Stimulated activated memory B cell treated with anti-CD40 and anti-IgM and Interleukin-4, amounts not matched to agents 10 μg/mL and 1 μg/mL and 100 μg/mL, for 72 hours (primary cell): ENCODE measurements at regions not wholly inside any gene's neighbourhood (a gene's known extent, or its start where the extent isn't known, plus 50 kb on each side); places are given as distances from the start of the nearest gene placed in this dataset.

ENCODE experiments used
- ATAC-seq: fragments of 150-1000 bp; cut with Tn5 transposase; 2 replicates; pipeline ENCODE4 v1.10.0; 2021
- H3K27ac Mint-ChIP-seq: one replicate; pipeline ENCODE4 v1.8.0; 2022; ENCODE audit warnings: mild to moderate bottlenecking, mixed read lengths
- H3K27me3 Mint-ChIP-seq: one replicate; pipeline ENCODE4 v1.8.0; 2022; ENCODE audit warnings: mixed read lengths
- H3K36me3 Mint-ChIP-seq: one replicate; pipeline ENCODE4 v1.8.0; 2022; ENCODE audit warnings: mixed read lengths
- H3K4me1 Mint-ChIP-seq: one replicate; pipeline ENCODE4 v1.8.0; 2022; ENCODE audit warnings: mixed read lengths
- H3K4me3 Mint-ChIP-seq: one replicate; pipeline ENCODE4 v1.8.0; 2022; ENCODE audit warnings: mild to moderate bottlenecking, moderate library complexity, mixed read lengths
- H3K9me3 Mint-ChIP-seq: one replicate; pipeline ENCODE4 v1.8.0; 2022; ENCODE audit warnings: mixed read lengths

- peak; percentile 39 for ATAC-seq
- H3K4me3 Mint-ChIP-seq, result no peak overlapping the region
Observed at GRCh38 chrX:42585842-42586621, 191.9 kb downstream of the PPP1R2C start.

GRCh38 chrX:42577936-42578470 is 200.0 kb downstream of the PPP1R2C start:
- H3K4me1 Mint-ChIP-seq, result no peaks in the 10 kb centered on the region
- no peaks in the 10 kb centered on the region for H3K27me3 Mint-ChIP-seq
- no peaks in the 10 kb centered on the region for H3K9me3 Mint-ChIP-seq
- ATAC-seq, result no peak
- H3K27ac Mint-ChIP-seq, result no peak overlapping the region
- no peaks in the 10 kb centered on the region for H3K36me3 Mint-ChIP-seq
- no peak overlapping the region for H3K4me3 Mint-ChIP-seq

More at GRCh38 chrX:42585842-42586621, 191.9 kb downstream of the PPP1R2C start:
- no peaks in the 10 kb centered on the region for H3K36me3 Mint-ChIP-seq
- H3K27ac Mint-ChIP-seq, result peak overlapping the region; percentile 35
- H3K27me3 Mint-ChIP-seq, result no peaks in the 10 kb centered on the region
- H3K4me1 Mint-ChIP-seq, result peaks cover 13% of the 10 kb centered on the region
- peaks cover 2% of the 10 kb centered on the region for H3K9me3 Mint-ChIP-seq

- Mint-ChIP-seq H3K4me1 (peaks cover 7% of the 10 kb centered on the region), H3K27ac (no peak overlapping the region), H3K36me3 (no peaks in the 10 kb centered on the region), H3K9me3 (peaks cover 7% of the 10 kb centered on the region), H3K4me3 (no peak overlapping the region), H3K27me3 (no peaks in the 10 kb centered on the region)
- ATAC-seq, result no peak
Observed at GRCh38 chrX:42567268-42567667, 210.7 kb downstream of the PPP1R2C start.

DNA sequence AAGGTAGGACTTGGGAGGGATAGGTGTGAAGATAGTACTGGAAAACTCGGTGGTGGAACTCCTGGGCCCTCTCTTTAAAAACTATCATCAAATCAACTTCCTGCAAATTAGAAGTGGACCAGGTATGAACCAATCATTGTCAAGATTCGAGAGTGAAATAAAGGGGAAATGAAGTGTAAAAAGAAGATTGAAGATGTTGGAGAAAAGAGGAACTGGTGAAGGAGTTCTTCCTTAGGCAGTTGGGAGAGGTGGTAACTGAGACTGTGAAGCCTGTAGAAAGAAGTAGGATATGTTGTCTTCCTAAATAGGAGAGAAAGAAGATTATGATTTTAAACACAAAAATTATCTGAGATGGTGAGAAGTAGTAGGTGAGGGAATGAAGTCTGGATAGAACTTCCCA is 212.2 kb downstream of the PPP1R2C start:
- Mint-ChIP-seq H3K27me3 (no peaks in the 10 kb centered on the region), H3K9me3 (peaks cover 4% of the 10 kb centered on the region), H3K4me1 (peaks cover 7% of the 10 kb centered on the region), H3K27ac (no peak overlapping the region), H3K4me3 (no peak overlapping the region), H3K36me3 (no peaks in the 10 kb centered on the region)
- no peak for ATAC-seq

DNA sequence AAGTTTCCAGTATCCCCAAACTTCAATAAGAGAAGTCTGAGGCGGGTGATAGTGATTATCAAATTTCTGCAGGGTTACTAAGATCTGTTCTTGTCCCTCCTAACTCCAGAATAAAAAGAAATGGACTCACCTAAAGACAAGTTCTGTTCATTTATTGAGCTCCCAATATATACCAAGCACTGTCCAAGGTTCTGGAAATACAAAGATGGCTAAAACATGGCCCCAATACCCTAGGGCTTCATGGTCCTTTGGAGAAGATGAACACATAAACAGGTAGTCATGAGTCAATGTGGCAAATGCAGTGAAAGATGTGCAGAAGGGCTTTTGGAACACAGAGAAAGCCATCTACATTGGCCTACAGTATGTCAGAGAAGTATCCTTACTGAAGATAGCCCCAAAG is 231.2 kb downstream of the PPP1R2C start:
- Mint-ChIP-seq H3K36me3 (no peaks in the 10 kb centered on the region), H3K9me3 (no peaks in the 10 kb centered on the region), H3K4me3 (no peak overlapping the region), H3K27me3 (no peaks in the 10 kb centered on the region), H3K27ac (no peak overlapping the region), H3K4me1 (peaks cover 13% of the 10 kb centered on the region)
- ATAC-seq, result no peak

GRCh38 chrX:42544883-42545282 is 233.1 kb downstream of the PPP1R2C start:
- Mint-ChIP-seq H3K27me3 (no peaks in the 10 kb centered on the region), H3K27ac (no peak overlapping the region), H3K9me3 (no peaks in the 10 kb centered on the region), H3K4me1 (peaks cover 13% of the 10 kb centered on the region), H3K36me3 (no peaks in the 10 kb centered on the region), H3K4me3 (no peak overlapping the region)
- ATAC-seq, result no peak

DNA sequence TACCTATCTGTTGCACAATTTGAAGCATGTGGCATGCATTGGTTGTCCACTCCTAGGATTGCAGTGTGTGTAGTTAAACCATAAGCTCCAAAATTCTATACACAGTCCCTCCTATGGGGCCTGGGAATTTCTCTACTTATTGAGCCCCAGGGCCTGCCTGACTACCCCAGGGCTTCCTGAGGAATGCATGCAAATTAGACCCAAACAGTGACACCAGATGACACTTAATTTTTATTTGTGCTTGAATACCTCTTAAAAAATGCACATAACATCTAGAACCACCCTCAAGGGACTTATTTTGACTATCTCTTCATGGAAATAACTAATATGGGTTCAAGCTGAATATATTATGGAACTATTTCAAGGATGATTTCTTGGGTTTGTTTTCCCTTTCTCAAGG is 236.4 kb downstream of the PPP1R2C start:
- Mint-ChIP-seq H3K4me1 (peaks cover 15% of the 10 kb centered on the region), H3K27me3 (no peaks in the 10 kb centered on the region), H3K4me3 (no peak overlapping the region), H3K36me3 (no peaks in the 10 kb centered on the region), H3K27ac (no peak overlapping the region), H3K9me3 (no peaks in the 10 kb centered on the region)
- ATAC-seq, result no peak

DNA sequence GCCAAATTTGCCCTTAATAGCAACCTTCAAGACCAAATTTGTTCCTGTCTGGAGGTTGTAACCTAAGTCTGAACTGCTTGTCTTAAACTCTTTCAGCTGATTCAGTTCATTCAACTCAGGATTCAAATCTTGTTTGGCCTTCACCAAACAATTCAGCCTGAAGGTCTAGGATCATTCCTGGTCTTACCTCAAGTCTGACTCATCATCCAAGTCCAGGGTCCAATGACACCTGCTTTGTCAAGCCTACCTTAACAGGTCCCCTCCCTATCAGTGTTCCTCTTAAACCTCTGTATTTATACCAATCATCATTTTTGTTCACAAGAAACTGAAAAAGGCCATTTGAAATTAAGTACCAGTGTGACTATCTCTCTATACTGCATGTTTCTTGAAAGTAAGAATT is 237.8 kb downstream of the PPP1R2C start:
- Mint-ChIP-seq H3K27ac (no peak overlapping the region), H3K36me3 (no peaks in the 10 kb centered on the region), H3K4me1 (peaks cover 15% of the 10 kb centered on the region), H3K4me3 (no peak overlapping the region), H3K9me3 (no peaks in the 10 kb centered on the region), H3K27me3 (no peaks in the 10 kb centered on the region)
- no peak for ATAC-seq

GRCh38 chrX:42538405-42538804 is 239.6 kb downstream of the PPP1R2C start:
- Mint-ChIP-seq H3K27me3 (no peaks in the 10 kb centered on the region), H3K4me1 (peaks cover 9% of the 10 kb centered on the region), H3K4me3 (no peak overlapping the region), H3K9me3 (no peaks in the 10 kb centered on the region), H3K27ac (no peak overlapping the region), H3K36me3 (no peaks in the 10 kb centered on the region)
- no peak for ATAC-seq

DNA sequence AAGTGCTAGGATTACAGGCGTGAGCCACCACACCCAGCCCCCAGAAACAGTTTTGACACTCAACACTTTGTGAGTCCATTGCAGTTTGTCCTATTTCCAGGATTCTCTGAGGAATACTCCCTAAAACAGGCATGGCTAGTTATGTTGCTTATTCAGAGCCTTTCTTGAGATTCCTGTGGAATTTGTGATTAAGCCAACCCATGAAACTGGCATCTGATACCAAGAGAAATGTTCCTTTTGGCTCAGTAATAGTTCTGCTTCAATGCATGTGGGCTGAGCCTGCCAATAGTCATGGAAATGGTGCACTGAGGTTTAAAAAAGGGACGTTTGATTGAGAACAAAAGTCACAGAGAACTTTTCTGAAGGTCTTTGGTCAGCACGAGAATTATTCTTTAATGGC is 241.7 kb downstream of the PPP1R2C start:
- H3K36me3 Mint-ChIP-seq, result no peaks in the 10 kb centered on the region
- no peaks in the 10 kb centered on the region for H3K27me3 Mint-ChIP-seq
- ATAC-seq, result no peak
- peaks cover 9% of the 10 kb centered on the region for H3K4me1 Mint-ChIP-seq
- no peak overlapping the region for H3K4me3 Mint-ChIP-seq
- H3K9me3 Mint-ChIP-seq, result no peaks in the 10 kb centered on the region
- no peak overlapping the region for H3K27ac Mint-ChIP-seq

DNA sequence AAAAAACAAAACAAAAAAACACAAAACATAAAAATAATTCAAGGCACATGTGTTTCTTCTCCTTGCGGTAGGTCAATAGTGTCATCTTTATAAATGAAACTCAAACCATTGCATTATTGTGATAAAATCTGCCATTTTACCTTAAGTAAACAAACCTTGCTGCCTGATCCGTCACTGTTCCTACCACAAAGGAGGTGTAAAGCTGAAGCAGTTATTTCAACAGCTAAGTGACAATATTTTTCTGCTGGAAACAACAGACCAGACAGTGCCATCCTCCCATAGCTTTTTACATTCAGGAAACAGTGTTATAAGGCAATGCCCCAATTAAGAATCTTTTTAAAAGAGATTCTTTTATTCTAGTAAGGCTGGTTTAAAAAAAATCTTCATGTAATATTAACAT is 242.7 kb downstream of the PPP1R2C start:
- no peak overlapping the region for H3K27ac Mint-ChIP-seq
- H3K4me1 Mint-ChIP-seq, result peaks cover 9% of the 10 kb centered on the region
- no peaks in the 10 kb centered on the region for H3K36me3 Mint-ChIP-seq
- H3K27me3 Mint-ChIP-seq, result no peaks in the 10 kb centered on the region
- no peaks in the 10 kb centered on the region for H3K9me3 Mint-ChIP-seq
- ATAC-seq, result no peak
- no peak overlapping the region for H3K4me3 Mint-ChIP-seq

DNA sequence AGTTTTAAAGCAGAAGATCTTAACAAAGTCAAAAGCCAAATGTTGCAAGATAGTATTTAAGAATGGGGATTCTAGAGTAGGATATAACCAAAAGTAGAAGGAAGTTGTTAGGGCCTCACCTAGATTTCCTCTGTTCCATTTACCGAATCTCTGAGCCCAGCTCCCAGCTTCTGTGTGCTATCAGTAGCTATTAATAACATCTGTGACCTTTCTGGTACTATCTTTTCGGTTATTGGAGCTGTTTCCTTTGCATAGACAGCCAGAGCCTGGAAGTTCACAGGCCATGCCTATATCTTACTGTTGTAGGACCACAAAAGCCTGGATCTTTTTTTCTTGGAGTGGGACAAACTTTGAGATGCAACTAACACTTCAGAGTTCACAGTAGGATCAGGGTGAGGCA is 244.2 kb downstream of the PPP1R2C start:
- Mint-ChIP-seq H3K4me1 (peaks cover 8% of the 10 kb centered on the region), H3K27me3 (no peaks in the 10 kb centered on the region), H3K9me3 (peaks cover 3% of the 10 kb centered on the region), H3K4me3 (no peak overlapping the region), H3K27ac (no peak overlapping the region), H3K36me3 (no peaks in the 10 kb centered on the region)
- no peak for ATAC-seq

GRCh38 chrX:42531441-42531840 is 246.5 kb downstream of the PPP1R2C start:
- no peak for ATAC-seq
- Mint-ChIP-seq H3K36me3 (no peaks in the 10 kb centered on the region), H3K27ac (no peak overlapping the region), H3K27me3 (no peaks in the 10 kb centered on the region), H3K4me3 (no peak overlapping the region), H3K4me1 (no peaks in the 10 kb centered on the region), H3K9me3 (peaks cover 5% of the 10 kb centered on the region)

GRCh38 chrX:42530027-42530426 is 247.9 kb downstream of the PPP1R2C start:
- H3K9me3 Mint-ChIP-seq, result peaks cover 5% of the 10 kb centered on the region
- H3K36me3 Mint-ChIP-seq, result no peaks in the 10 kb centered on the region
- H3K4me1 Mint-ChIP-seq, result no peaks in the 10 kb centered on the region
- no peaks in the 10 kb centered on the region for H3K27me3 Mint-ChIP-seq
- H3K4me3 Mint-ChIP-seq, result no peak overlapping the region
- no peak for ATAC-seq
- H3K27ac Mint-ChIP-seq, result no peak overlapping the region

GRCh38 chrX:42524379-42524778 is 253.6 kb downstream of the PPP1R2C start:
- H3K27ac Mint-ChIP-seq, result no peak overlapping the region
- no peaks in the 10 kb centered on the region for H3K4me1 Mint-ChIP-seq
- ATAC-seq, result no peak
- H3K4me3 Mint-ChIP-seq, result no peak overlapping the region
- no peaks in the 10 kb centered on the region for H3K36me3 Mint-ChIP-seq
- H3K9me3 Mint-ChIP-seq, result peaks cover 5% of the 10 kb centered on the region
- no peaks in the 10 kb centered on the region for H3K27me3 Mint-ChIP-seq

GRCh38 chrX:42519666-42520231 is 258.2 kb downstream of the PPP1R2C start:
- H3K36me3 Mint-ChIP-seq, result no peaks in the 10 kb centered on the region
- H3K27ac Mint-ChIP-seq, result no peak overlapping the region
- H3K4me3 Mint-ChIP-seq, result no peak overlapping the region
- H3K27me3 Mint-ChIP-seq, result no peaks in the 10 kb centered on the region
- ATAC-seq, result no peak
- no peaks in the 10 kb centered on the region for H3K9me3 Mint-ChIP-seq
- no peaks in the 10 kb centered on the region for H3K4me1 Mint-ChIP-seq
